ENCODE measurements at regions not wholly inside any gene's neighbourhood (a gene's known extent, or its start where the extent isn't known, plus 50 kb on each side); places are given as distances from the start of the nearest gene placed in this dataset.

DNA sequence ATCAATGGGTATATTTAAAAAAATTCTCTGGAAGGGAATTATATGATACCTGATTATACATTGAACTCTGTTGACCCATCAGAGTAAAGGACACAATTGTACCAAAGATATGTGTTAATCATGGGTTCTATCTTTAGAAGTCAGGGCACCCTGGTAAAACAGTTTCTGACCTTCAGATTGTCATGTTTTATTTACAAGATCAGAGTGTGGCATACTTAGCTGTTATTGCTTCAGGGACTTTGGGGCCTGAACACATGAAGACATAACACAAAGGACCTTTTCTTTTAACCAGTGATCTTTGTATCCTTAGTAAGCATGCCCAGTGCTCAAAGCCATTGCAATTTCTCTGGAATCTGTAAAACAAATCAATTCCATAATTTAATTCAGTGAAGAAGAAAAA lies 204.8 kb upstream of the RPS6KA3 start:
- no peak for ATAC-seq
- Histone ChIP-seq H3K36me3 (no peaks in the 10 kb centered on the region), H3K27ac (no peak overlapping the region), H3K4me1 (no peaks in the 10 kb centered on the region), H3K9me3 (no peaks in the 10 kb centered on the region), H3K4me3 (no peak overlapping the region), H3K27me3 (no peaks in the 10 kb centered on the region)
- intact Hi-C loops (cut with DNase I) = no loop called here
- no peak for DNase-seq
- TF ChIP-seq, protein P1, sequence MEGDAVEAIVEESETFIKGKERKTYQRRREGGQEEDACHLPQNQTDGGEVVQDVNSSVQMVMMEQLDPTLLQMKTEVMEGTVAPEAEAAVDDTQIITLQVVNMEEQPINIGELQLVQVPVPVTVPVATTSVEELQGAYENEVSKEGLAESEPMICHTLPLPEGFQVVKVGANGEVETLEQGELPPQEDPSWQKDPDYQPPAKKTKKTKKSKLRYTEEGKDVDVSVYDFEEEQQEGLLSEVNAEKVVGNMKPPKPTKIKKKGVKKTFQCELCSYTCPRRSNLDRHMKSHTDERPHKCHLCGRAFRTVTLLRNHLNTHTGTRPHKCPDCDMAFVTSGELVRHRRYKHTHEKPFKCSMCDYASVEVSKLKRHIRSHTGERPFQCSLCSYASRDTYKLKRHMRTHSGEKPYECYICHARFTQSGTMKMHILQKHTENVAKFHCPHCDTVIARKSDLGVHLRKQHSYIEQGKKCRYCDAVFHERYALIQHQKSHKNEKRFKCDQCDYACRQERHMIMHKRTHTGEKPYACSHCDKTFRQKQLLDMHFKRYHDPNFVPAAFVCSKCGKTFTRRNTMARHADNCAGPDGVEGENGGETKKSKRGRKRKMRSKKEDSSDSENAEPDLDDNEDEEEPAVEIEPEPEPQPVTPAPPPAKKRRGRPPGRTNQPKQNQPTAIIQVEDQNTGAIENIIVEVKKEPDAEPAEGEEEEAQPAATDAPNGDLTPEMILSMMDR (IDR thresholded peaks at IDR 0.05) = no peak

DNA sequence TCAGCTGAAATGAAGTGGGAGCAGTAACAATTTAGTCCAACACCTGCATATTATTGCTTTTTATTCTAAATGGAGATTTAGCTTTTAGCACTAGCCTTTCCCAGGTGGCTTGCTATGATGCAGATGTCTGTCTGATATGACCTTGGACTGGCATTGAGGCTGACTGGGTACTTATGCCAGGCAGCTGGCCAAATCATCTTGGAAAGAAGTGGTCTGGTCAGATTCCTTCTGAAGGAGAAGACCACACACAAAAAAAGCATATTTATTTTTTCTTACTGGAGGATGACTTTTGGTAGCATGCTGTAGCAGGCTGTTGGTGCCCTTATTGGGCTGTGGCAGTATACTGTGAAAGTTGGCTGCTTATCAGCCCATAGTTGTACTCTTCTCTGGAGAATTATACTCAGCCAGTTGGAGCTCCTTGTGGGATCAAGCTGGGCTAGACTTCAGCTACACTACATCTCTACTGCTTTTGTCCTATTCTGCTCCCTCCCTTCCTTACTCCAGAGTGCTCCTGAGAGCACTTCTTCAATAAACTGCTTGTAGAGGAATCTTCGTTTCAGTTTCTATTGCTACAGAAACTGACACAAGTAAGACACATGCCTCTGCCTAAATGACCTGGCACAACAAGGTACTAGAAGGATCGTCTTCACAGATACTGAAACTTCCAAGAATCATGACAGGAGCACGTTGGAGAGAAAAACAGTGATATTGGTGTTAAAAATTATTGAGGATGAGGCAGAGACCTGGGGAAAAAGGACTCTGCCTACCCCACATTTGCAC lies 196.8 kb upstream of the RPS6KA3 start:
- no peak for DNase-seq
- Histone ChIP-seq H3K4me1 (no peaks in the 10 kb centered on the region), H3K4me3 (no peak overlapping the region), H3K9me3 (no peaks in the 10 kb centered on the region), H3K36me3 (no peaks in the 10 kb centered on the region), H3K27me3 (no peaks in the 10 kb centered on the region), H3K27ac (no peak overlapping the region)
- intact Hi-C loops (cut with DNase I) = no loop called here
- TF ChIP-seq, protein P1 (IDR thresholded peaks at IDR 0.05) = no peak
- ATAC-seq = no peak

DNA sequence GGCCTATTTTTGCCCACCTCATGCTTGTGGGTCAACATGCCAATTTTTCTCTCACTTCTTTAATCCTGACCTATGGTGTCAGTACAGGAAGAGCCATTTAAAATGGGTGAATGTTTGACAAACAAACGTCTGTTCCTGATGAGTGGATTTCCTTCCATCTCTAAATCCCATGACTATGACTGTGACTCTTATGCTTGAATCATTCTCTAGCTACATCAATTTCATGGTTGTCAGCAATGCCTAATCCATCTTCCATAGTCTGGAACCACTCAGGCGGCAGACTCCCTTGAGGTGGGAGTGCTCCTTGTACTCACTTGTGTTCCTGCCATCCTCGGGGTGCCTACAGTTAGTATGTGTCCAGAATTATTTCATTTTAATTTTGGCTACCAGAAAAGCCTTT lies 194.9 kb upstream of the RPS6KA3 start:
- Histone ChIP-seq H3K4me1 (no peaks in the 10 kb centered on the region), H3K9me3 (no peaks in the 10 kb centered on the region), H3K36me3 (no peaks in the 10 kb centered on the region), H3K27ac (no peak overlapping the region), H3K27me3 (no peaks in the 10 kb centered on the region), H3K4me3 (no peak overlapping the region)
- ATAC-seq (no peak), DNase-seq (no peak)
- intact Hi-C loops (cut with DNase I) = no loop called here
- TF ChIP-seq, protein P1 (IDR thresholded peaks at IDR 0.05) = no peak

DNA sequence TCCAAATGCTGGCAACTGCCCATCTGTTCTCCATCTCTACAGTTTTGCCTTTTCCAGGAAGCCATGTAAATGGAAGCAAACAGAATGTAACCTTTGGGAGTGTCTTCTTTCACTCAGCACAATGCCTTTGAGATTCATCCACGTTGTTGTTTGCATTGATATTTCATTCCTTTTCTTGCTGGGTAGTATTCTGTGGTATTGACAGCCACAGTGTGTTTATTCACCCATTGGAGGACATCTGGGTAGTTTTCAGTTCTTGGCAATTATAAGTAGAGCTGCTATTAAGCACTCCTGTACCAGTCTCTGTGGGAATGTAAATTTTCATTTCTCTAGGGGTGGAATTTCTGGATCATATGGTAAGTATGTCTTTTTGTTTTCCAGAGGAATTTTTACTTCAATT lies 194.3 kb upstream of the RPS6KA3 start:
- Histone ChIP-seq H3K27me3 (no peaks in the 10 kb centered on the region), H3K9me3 (no peaks in the 10 kb centered on the region), H3K27ac (no peak overlapping the region), H3K36me3 (no peaks in the 10 kb centered on the region), H3K4me3 (no peak overlapping the region), H3K4me1 (no peaks in the 10 kb centered on the region)
- TF ChIP-seq, protein P1 (IDR thresholded peaks at IDR 0.05) = no peak
- ATAC-seq = no peak
- intact Hi-C loops (cut with DNase I) = no loop called here
- no peak for DNase-seq

DNA sequence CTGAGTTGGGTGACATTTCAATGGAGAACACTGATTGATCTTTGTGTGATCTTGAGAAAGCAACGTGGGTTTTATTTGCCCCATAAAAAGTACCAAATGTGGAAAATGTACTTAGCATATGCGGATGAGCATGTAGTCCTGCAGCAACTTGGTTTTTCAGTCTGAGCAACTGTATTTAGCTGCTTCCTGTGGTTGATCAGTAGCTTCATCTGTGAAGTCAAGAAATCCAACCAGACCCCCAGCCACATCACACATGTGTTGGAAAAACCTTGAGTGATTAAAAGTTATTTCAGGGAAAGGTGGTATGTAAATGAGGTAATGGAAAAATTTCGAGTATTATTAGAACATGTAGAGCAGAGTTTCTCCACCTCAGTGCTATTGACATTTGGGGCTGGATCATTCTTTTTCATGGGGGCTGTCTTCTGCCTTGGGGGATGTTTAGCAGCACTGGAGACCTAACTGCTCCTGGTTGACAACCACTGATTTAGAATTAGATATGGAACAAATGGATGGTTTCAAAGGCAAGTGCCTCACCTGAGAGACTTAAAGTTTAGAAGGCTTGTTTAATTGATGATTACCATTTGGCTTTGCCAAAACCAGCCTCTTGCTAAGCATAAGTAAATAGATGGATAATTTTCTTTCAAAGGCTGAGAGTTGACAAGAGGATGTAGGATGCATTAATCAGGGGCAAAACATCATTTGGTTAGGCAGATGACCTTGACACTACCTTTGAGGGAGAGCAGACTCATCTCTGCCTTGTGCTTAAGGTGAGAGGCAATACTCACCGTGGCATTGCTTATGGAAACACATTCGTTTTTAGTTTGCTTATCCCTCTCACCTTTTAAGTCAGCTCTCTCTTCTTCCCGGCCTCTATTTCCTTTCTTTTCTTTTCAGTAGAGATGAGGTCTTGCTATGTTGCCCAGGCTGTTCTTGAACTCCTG lies 193.0 kb upstream of the RPS6KA3 start:
- no peak overlapping the region for H3K27ac ChIP-seq
- no peaks in the 10 kb centered on the region for H3K9me3 ChIP-seq
- no peaks in the 10 kb centered on the region for H3K4me1 ChIP-seq
- DNase-seq = no peak
- TF ChIP-seq, protein P1 (IDR thresholded peaks at IDR 0.05) = no peak
- ATAC-seq = no peak
- no peak overlapping the region for H3K4me3 ChIP-seq
- no peaks in the 10 kb centered on the region for H3K27me3 ChIP-seq
- no peaks in the 10 kb centered on the region for H3K36me3 ChIP-seq
- intact Hi-C loops (cut with DNase I) = no loop called here

All from upper lobe of right lung (tissue), 1 donor.